IMR-90 (cell line): ENCODE measurements at regions not wholly inside any gene's neighbourhood (a gene's known extent, or its start where the extent isn't known, plus 50 kb on each side); places are given as distances from the start of the nearest gene placed in this dataset.

Experiments
- ATAC-seq: fragments of 200-7000 bp; cut with Tn5 transposase; 2 replicates; pipeline ENCODE4 v1.9.1; 2020; ENCODE audit warnings: low read depth, mild to moderate bottlenecking, moderate library complexity
- BruUV-seq: library from RNA; stranded (reverse); fragments of 400-500 nt; replicated peaks from 2 replicates; lab custom pipeline; 2021; lab: Mats Ljungman, UMichigan
- CTCF ChIA-PET: fragments of 300-600 bp; formaldehyde crosslinking; extraction: SDS; loops from one replicate; lab custom pipeline; 2021; ENCODE audit warnings: antibody characterized with exemption; lab: Yijun Ruan, JAX
- POLR2A ChIA-PET: fragments of 300-600 bp; sonication (Branson Sonifier 250); formaldehyde crosslinking; loops from one replicate; lab custom pipeline; 2022; ENCODE audit warnings: antibody characterized with exemption; ENCODE audit not compliant: unreplicated experiment; lab: Charles Lee
- DNase-seq: peaks from one replicate; pipeline ENCODE4 v3.0.0; 2013
- H2AFZ ChIP-seq: replicated peaks from 2 replicates; pipeline ENCODE3; 2013; ENCODE audit warnings: low read length, mild to moderate bottlenecking; ENCODE audit not compliant: poor library complexity
- H2AK5ac ChIP-seq: 2 replicates; pipeline ENCODE4 v1.6.1; 2013; ENCODE audit warnings: low read depth, low read length, inconsistent platforms
- H2AK9ac ChIP-seq: replicated peaks from 2 replicates; pipeline ENCODE3; 2013; ENCODE audit warnings: mild to moderate bottlenecking, low read depth, low read length, moderate library complexity; ENCODE audit not compliant: poor library complexity
- H2BK120ac ChIP-seq: 2 replicates; pipeline ENCODE4 v1.6.1; 2013; ENCODE audit warnings: low read depth, low read length, inconsistent platforms
- H2BK15ac ChIP-seq: 3 replicates; pipeline ENCODE4 v1.6.1; 2013; ENCODE audit warnings: low read depth, low read length, inconsistent platforms
- H2BK20ac ChIP-seq: 2 replicates; pipeline ENCODE4 v1.6.1; 2013; ENCODE audit warnings: low read depth, mild to moderate bottlenecking, inconsistent platforms, low read length, moderate library complexity
- H2BK5ac ChIP-seq: 2 replicates; pipeline ENCODE4 v1.6.1; 2013; ENCODE audit warnings: mild to moderate bottlenecking, low read depth, low read length, inconsistent platforms; ENCODE audit not compliant: poor library complexity, severe bottlenecking
- H3K14ac ChIP-seq: replicated peaks from 2 replicates; pipeline ENCODE4 v1.6.1; 2013; ENCODE audit warnings: low read depth, low read length, inconsistent platforms
- H3K18ac ChIP-seq: 2 replicates; pipeline ENCODE4 v1.6.1; 2013; ENCODE audit warnings: low read depth, low read length, control low read depth
- H3K23ac ChIP-seq: 2 replicates; pipeline ENCODE4 v1.6.1; 2013; ENCODE audit warnings: low read depth, low read length, inconsistent platforms
- H3K27ac ChIP-seq: 2 replicates; pipeline ENCODE4 v1.5.1; 2013; ENCODE audit warnings: mild to moderate bottlenecking, control low read depth, low read length; ENCODE audit not compliant: insufficient read depth
- H3K27me3 ChIP-seq: 2 replicates; pipeline ENCODE4 v1.6.1; 2013; ENCODE audit warnings: low read length; ENCODE audit not compliant: control insufficient read depth, insufficient read depth
- H3K36me3 ChIP-seq: 2 replicates; pipeline ENCODE4 v1.6.1; 2013; ENCODE audit warnings: low read length, mixed read lengths; ENCODE audit not compliant: control insufficient read depth, insufficient read depth
- H3K4ac ChIP-seq: 2 replicates; pipeline ENCODE4 v1.6.1; 2013; ENCODE audit warnings: low read depth, low read length, inconsistent platforms
- H3K4me1 ChIP-seq: 2 replicates; pipeline ENCODE4 v1.6.1; 2013; ENCODE audit warnings: low read length, mixed read lengths; ENCODE audit not compliant: control insufficient read depth, insufficient read depth
- H3K4me2 ChIP-seq: 2 replicates; pipeline ENCODE4 v1.6.1; 2013; ENCODE audit warnings: low read depth, mild to moderate bottlenecking, control low read depth, low read length, moderate library complexity
- H3K4me3 ChIP-seq: 2 replicates; pipeline ENCODE4 v1.5.1; 2013; ENCODE audit warnings: low read depth, mild to moderate bottlenecking, control low read depth, low read length, moderate library complexity; ENCODE audit not compliant: insufficient read depth
- H3K56ac ChIP-seq: 2 replicates; pipeline ENCODE4 v1.6.1; 2013; ENCODE audit warnings: low read length, inconsistent platforms; ENCODE audit not compliant: insufficient read depth; ENCODE audit errors: extremely low read depth
- H3K79me1 ChIP-seq, 2 experiments: 2 replicates each; pipeline ENCODE4 v1.6.1; 2013; ENCODE audit warnings: low read length in 2 of 2, inconsistent platforms in 1 of 2, low read depth in 1 of 2
- H3K9ac ChIP-seq: 2 replicates; pipeline ENCODE4 v1.6.1; 2013; ENCODE audit warnings: low read depth, low read length, control low read depth
- H3K9me1 ChIP-seq: 2 replicates; pipeline ENCODE4 v1.6.1; 2013; ENCODE audit warnings: low read length, inconsistent platforms; ENCODE audit not compliant: insufficient read depth
- H3K9me3 ChIP-seq: 2 replicates; pipeline ENCODE4 v1.6.1; 2013; ENCODE audit warnings: low read length; ENCODE audit not compliant: control insufficient read depth, insufficient read depth
- H4K20me1 ChIP-seq: 2 replicates; pipeline ENCODE4 v1.6.1; 2013; ENCODE audit warnings: low read length, inconsistent platforms; ENCODE audit not compliant: insufficient read depth
- H4K5ac ChIP-seq: 2 replicates; pipeline ENCODE4 v1.6.1; 2013; ENCODE audit warnings: mild to moderate bottlenecking, low read depth, low read length, control low read depth
- H4K8ac ChIP-seq, 2 experiments: 2 replicates each; pipeline ENCODE4 v1.6.1; 2013; ENCODE audit warnings: low read depth in 2 of 2, low read length in 2 of 2, control low read depth in 1 of 2, inconsistent platforms in 1 of 2
- H4K91ac ChIP-seq: 2 replicates; pipeline ENCODE4 v1.6.1; 2013; ENCODE audit warnings: low read depth, low read length, inconsistent platforms; ENCODE audit not compliant: insufficient read depth
- CEBPB ChIP-seq: IDR thresholded peaks from 2 replicates; pipeline ENCODE4 v1.6.1; 2012; ENCODE audit warnings: low read depth, low read length, improper control_type of control experiment
- CHD1 ChIP-seq: IDR thresholded peaks from 2 replicates; pipeline ENCODE4 v1.6.1; 2012; ENCODE audit warnings: low read depth, low read length, improper control_type of control experiment
- MXI1 ChIP-seq: IDR thresholded peaks from 2 replicates; pipeline ENCODE4 v1.6.1; 2012; ENCODE audit warnings: low read depth, mild to moderate bottlenecking, low read length, moderate library complexity, borderline replicate concordance
- POLR2A ChIP-seq: IDR thresholded peaks from 2 replicates; pipeline ENCODE4 v1.6.1; 2012; ENCODE audit warnings: mild to moderate bottlenecking, low read depth, low read length
- RAD21 ChIP-seq: IDR thresholded peaks from 2 replicates; pipeline ENCODE4 v1.6.1; 2012; ENCODE audit warnings: low read length, improper control_type of control experiment
- RFX5 ChIP-seq: IDR thresholded peaks from 2 replicates; pipeline ENCODE4 v1.8.0; 2012; ENCODE audit warnings: low read depth, mild to moderate bottlenecking, low read length, moderate library complexity
- WGBS, 2 experiments: methylation state at CpG; one replicate each; pipeline versions ENCODE4 v1.1.5 to v1.1.7; 2013; ENCODE audit warnings: missing lambda C conversion rate in 2 of 2; ENCODE audit not compliant: insufficient read length in 1 of 2; ENCODE audit errors: extremely low coverage in 2 of 2; 5-methylcytosine and 5-hydroxymethylcytosine counted together
- dilution Hi-C: fragments of 300-500 bp; cut with HindIII; formaldehyde crosslinking; loops from one replicate; pipeline ENCODE4 v1.14.3; 2018; ENCODE audit warnings: low sequenced_read_pairs; ENCODE audit not compliant: unreplicated experiment
- in situ Hi-C: fragments of 300-500 bp; cut with MboI; formaldehyde crosslinking; loops from 3 replicates; pipeline ENCODE4 v1.14.3; 2019; ENCODE audit warnings: low sequenced_read_pairs, inconsistent platforms, mixed read lengths
- intact Hi-C: fragments of 100-400 bp; cut with micrococcal nuclease; formaldehyde crosslinking; loops from 2 replicates; pipeline ENCODE4 v1.10.0; 2022
- TF ChIP-seq, protein P1 (sequence below): fragments of 150-350 bp; IDR thresholded peaks from 2 replicates; pipeline ENCODE4 v1.6.1; 2016; ENCODE audit warnings: low read depth, mild to moderate bottlenecking, low read length, moderate library complexity, borderline replicate concordance
- TF ChIP-seq, protein P2 (sequence below): conservative IDR thresholded peaks from 2 replicates; pipeline ENCODE4 v1.5.1; 2012; ENCODE audit warnings: mild to moderate bottlenecking, low read depth, low read length, improper control_type of control experiment

DNA sequence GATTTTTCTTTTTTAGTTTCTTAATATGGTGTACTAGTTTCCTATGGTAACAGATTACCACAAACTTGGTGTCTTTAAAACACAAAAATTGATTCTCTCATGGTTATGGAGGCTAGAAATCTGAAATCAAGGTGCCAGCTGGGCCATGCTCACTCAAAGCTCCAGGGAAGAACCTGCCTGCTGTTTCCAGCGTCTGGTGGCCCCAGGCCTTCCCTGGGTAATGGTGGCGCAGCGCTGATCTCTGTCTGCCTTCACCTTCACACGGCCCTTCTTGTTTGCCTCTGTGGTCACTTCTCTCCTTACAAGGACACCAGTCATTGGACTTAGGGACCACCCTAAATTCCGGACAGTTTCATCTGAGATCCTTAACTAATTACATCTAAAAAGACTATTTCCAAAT is 70.5 kb upstream of the GFPT2 start:
- intact Hi-C loops (no loop called here), dilution Hi-C loops (no loop called here), in situ Hi-C loops (no loop called here)
- TF ChIP-seq RFX5, result no peak
- no peak for TF ChIP-seq CHD1
- TF ChIP-seq MXI1, result no peak
- TF ChIP-seq, protein P1, sequence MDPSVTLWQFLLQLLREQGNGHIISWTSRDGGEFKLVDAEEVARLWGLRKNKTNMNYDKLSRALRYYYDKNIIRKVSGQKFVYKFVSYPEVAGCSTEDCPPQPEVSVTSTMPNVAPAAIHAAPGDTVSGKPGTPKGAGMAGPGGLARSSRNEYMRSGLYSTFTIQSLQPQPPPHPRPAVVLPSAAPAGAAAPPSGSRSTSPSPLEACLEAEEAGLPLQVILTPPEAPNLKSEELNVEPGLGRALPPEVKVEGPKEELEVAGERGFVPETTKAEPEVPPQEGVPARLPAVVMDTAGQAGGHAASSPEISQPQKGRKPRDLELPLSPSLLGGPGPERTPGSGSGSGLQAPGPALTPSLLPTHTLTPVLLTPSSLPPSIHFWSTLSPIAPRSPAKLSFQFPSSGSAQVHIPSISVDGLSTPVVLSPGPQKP, result no peak
- TF ChIP-seq, protein P2, sequence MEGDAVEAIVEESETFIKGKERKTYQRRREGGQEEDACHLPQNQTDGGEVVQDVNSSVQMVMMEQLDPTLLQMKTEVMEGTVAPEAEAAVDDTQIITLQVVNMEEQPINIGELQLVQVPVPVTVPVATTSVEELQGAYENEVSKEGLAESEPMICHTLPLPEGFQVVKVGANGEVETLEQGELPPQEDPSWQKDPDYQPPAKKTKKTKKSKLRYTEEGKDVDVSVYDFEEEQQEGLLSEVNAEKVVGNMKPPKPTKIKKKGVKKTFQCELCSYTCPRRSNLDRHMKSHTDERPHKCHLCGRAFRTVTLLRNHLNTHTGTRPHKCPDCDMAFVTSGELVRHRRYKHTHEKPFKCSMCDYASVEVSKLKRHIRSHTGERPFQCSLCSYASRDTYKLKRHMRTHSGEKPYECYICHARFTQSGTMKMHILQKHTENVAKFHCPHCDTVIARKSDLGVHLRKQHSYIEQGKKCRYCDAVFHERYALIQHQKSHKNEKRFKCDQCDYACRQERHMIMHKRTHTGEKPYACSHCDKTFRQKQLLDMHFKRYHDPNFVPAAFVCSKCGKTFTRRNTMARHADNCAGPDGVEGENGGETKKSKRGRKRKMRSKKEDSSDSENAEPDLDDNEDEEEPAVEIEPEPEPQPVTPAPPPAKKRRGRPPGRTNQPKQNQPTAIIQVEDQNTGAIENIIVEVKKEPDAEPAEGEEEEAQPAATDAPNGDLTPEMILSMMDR, result no peak
- TF ChIP-seq RAD21, result no peak
- TF ChIP-seq POLR2A, result no peak
- TF ChIP-seq CEBPB, result no peak
- Histone ChIP-seq H4K5ac (no peak overlapping the region), H3K56ac (no peak overlapping the region), H3K9me3 (no peaks in the 10 kb centered on the region), H3K27ac (no peak overlapping the region), H2BK120ac (no peak overlapping the region), H3K27me3 (no peaks in the 10 kb centered on the region), H3K9me1 (no peaks in the 10 kb centered on the region), H3K4me2 (no peak overlapping the region), H3K4ac (no peak overlapping the region), H2AK5ac (no peak overlapping the region), H3K9ac (no peak overlapping the region), H4K91ac (no peak overlapping the region), H4K20me1 (no peaks in the 10 kb centered on the region), H3K14ac (no peak overlapping the region), H4K8ac (no peak overlapping the region), H3K23ac (no peak overlapping the region), H3K79me1 (no peaks in the 10 kb centered on the region), H2BK15ac (no peak overlapping the region), H3K18ac (no peak overlapping the region), H2AFZ (no peak overlapping the region), H3K36me3 (no peaks in the 10 kb centered on the region), H3K4me3 (no peak overlapping the region), H2AK9ac (no peak overlapping the region), H2BK5ac (no peak overlapping the region), H3K4me1 (no peaks in the 10 kb centered on the region), H2BK20ac (no peak overlapping the region)
- WGBS, 2 experiments, result no CpG with 5 or more reads among the region's 5 CpGs
- ChIA-PET CTCF (no interaction called here), POLR2A (no interaction called here)
- DNase-seq (no peak), ATAC-seq (no peak)
- BruUV-seq, result no TSS peak
